Sigmoid colon (tissue), 4 donors: ENCODE measurements at regions not wholly inside any gene's neighbourhood (a gene's known extent, or its start where the extent isn't known, plus 50 kb on each side); places are given as distances from the start of the nearest gene placed in this dataset.

Experiments used
- CTCF ChIP-seq, 4 experiments: fragments of 450-650 bp in 3 of 4; fragments of 200-600 bp in 1 of 4; IDR thresholded peaks; one replicate each; pipeline ENCODE4 v1.5.1; 2016 to 2019; ENCODE audit warnings: antibody characterized with exemption in 4 of 4, mild to moderate bottlenecking in 3 of 4, moderate library complexity in 2 of 4
- EP300 ChIP-seq, 4 donors: sonication (generic); formaldehyde crosslinking; IDR thresholded peaks; one replicate each; pipeline ENCODE4 v1.6.1; 2017; ENCODE audit warnings: antibody characterized with exemption in 4 of 4
- POLR2A ChIP-seq, 2 donors: fragments of 450-650 bp; IDR thresholded peaks; one replicate each; pipeline ENCODE4 v1.6.1; 2016; ENCODE audit warnings: antibody characterized with exemption in 2 of 2, mild to moderate bottlenecking in 2 of 2, moderate library complexity in 2 of 2
- POLR2AphosphoS5 ChIP-seq, 4 donors: sonication (generic); formaldehyde crosslinking; IDR thresholded peaks; one replicate each; pipeline ENCODE4 v1.6.1; 2017; ENCODE audit warnings: antibody characterized with exemption in 4 of 4

- TF ChIP-seq CTCF (IDR thresholded peaks at IDR 0.05) (no peak), POLR2A (IDR thresholded peaks at IDR 0.05) (no peak), POLR2AphosphoS5 (IDR thresholded peaks at IDR 0.05) (no peak), EP300 (IDR thresholded peaks at IDR 0.05) (no peak)
Measured at GRCh38 chr15:93670931-93671330, 560.4 kb upstream of the MCTP2 start.
